Body of pancreas (tissue), 4 donors: ENCODE measurements at regions not wholly inside any gene's neighbourhood (a gene's known extent, or its start where the extent isn't known, plus 50 kb on each side); places are given as distances from the start of the nearest gene placed in this dataset.

Source experiments
- ATAC-seq: fragments of 150-250 bp; one replicate; pipeline ENCODE4 v1.9.1; 2016
- DNase-seq, 4 donors: peaks; one replicate each; pipeline ENCODE4 v3.0.0-alpha.2; 2019
- H3K27ac ChIP-seq, 4 donors: fragments of 200-600 bp; sonication (generic); 1 replicate in 3 of 4; 2 replicates in 1 of 4; pipeline versions ENCODE4 v1.5.1 to v1.6.1; 2016 to 2019; ENCODE audit warnings: mild to moderate bottlenecking in 1 of 4, mixed read lengths in 1 of 4, moderate library complexity in 1 of 4
- H3K27me3 ChIP-seq, 2 donors: fragments of 200-600 bp; sonication (generic); one replicate each; pipeline ENCODE4 v1.6.0; 2016; ENCODE audit warnings: mild to moderate bottlenecking in 1 of 2
- H3K36me3 ChIP-seq, 2 donors: fragments of 200-600 bp; sonication (generic); replicated peaks in 1 of 2; 2 replicates each; pipeline ENCODE4 v1.5.1; 2016; ENCODE audit warnings: low read depth in 2 of 2; ENCODE audit not compliant: insufficient read depth in 1 of 2
- H3K4me1 ChIP-seq: fragments of 200-600 bp; sonication (generic); one replicate; pipeline ENCODE4 v1.6.0; 2016
- H3K4me3 ChIP-seq, 2 donors: fragments of 200-600 bp; sonication (generic); 1 replicate in 1 of 2; 2 replicates in 1 of 2; pipeline ENCODE4 v1.5.1; 2016 to 2019
- H3K9me3 ChIP-seq, 3 donors: fragments of 200-600 bp; sonication (generic); 1 replicate in 2 of 3; 2 replicates in 1 of 3; pipeline ENCODE4 v1.5.1; 2016
- POLR2A ChIP-seq, 3 donors: fragments of 450-650 bp; IDR thresholded peaks; one replicate each; pipeline ENCODE4 v1.6.1; 2016; ENCODE audit warnings: antibody characterized with exemption in 3 of 3, mild to moderate bottlenecking in 2 of 3
- WGBS, 2 donors: methylation state at CpG; one replicate each; pipeline ENCODE4 v1.1.5; 2017; 5-methylcytosine and 5-hydroxymethylcytosine counted together
- intact Hi-C: fragments of 100-400 bp; cut with DNase I; formaldehyde crosslinking; loops from one replicate; pipeline ENCODE4 v1.15.1; 2023
- TF ChIP-seq, protein P1 (sequence below), 7 experiments: fragments of 450-650 bp in 4 of 7; fragments of 200-600 bp in 3 of 7; sonication (generic) in 3 of 7; IDR thresholded peaks; one replicate each; pipeline ENCODE4 v1.5.1; 2016 to 2019; ENCODE audit warnings: antibody characterized with exemption in 7 of 7

DNA sequence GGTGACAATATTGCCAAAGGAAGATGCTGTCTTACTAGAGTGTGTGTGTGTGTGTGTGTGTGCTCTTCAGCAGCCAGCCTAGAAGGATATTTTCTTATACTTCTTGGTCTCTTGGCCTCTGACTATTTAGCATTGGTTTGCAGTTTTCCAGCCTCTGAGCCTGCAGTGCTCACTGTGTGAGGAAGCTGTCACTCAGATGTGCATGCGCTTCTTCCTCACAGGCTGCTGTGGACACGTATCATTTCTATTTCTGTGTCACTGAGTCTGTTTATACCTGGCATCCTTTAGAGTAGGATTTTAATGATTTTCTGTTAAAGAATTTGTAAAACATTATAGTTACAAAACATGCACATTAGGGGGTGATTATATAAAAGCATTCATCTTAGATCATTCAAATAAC lies 83.3 kb downstream of the ALDH8A1 start:
- Histone ChIP-seq H3K36me3 (no peaks in the 10 kb centered on the region), H3K4me1 (no peaks in the 10 kb centered on the region), H3K27me3 (no peaks in the 10 kb centered on the region), H3K9me3 (no peaks in the 10 kb centered on the region), H3K27ac (no peak overlapping the region), H3K4me3 (no peak overlapping the region)
- TF ChIP-seq POLR2A (IDR thresholded peaks at IDR 0.05): no peak
- TF ChIP-seq, protein P1, sequence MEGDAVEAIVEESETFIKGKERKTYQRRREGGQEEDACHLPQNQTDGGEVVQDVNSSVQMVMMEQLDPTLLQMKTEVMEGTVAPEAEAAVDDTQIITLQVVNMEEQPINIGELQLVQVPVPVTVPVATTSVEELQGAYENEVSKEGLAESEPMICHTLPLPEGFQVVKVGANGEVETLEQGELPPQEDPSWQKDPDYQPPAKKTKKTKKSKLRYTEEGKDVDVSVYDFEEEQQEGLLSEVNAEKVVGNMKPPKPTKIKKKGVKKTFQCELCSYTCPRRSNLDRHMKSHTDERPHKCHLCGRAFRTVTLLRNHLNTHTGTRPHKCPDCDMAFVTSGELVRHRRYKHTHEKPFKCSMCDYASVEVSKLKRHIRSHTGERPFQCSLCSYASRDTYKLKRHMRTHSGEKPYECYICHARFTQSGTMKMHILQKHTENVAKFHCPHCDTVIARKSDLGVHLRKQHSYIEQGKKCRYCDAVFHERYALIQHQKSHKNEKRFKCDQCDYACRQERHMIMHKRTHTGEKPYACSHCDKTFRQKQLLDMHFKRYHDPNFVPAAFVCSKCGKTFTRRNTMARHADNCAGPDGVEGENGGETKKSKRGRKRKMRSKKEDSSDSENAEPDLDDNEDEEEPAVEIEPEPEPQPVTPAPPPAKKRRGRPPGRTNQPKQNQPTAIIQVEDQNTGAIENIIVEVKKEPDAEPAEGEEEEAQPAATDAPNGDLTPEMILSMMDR (IDR thresholded peaks at IDR 0.05): no peak
- no peak for ATAC-seq
- intact Hi-C loops: no loop called here
- WGBS, 2 donors: 57 to 72% methylated on average over 2 of the region's 2 CpGs
- DNase-seq: no peak

DNA sequence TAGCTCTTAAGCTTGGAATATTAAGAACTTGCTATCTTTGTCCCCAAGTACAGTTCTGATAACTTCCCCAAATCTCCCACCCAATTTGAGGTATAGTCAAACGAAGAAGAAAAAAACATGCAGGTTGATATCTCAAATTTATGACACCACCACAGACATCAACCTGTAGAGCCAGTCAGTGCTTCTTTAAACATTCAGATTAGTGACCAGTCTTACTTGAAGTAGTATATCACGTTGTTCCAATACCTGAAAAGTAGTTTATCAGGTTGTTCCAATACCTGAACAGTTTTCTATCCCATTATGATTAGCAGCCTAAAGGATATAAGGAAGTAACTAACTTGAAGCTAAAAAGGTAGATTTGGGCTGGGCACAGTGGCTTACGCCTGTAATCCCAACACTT lies 85.3 kb downstream of the ALDH8A1 start:
- Histone ChIP-seq H3K27ac (no peak overlapping the region), H3K27me3 (no peaks in the 10 kb centered on the region), H3K9me3 (no peaks in the 10 kb centered on the region), H3K4me3 (no peak overlapping the region), H3K36me3 (no peaks in the 10 kb centered on the region), H3K4me1 (no peaks in the 10 kb centered on the region)
- no peak for TF ChIP-seq POLR2A (IDR thresholded peaks at IDR 0.05)
- TF ChIP-seq, protein P1 (IDR thresholded peaks at IDR 0.05): no peak
- ATAC-seq (no peak), DNase-seq (no peak)
- intact Hi-C loops: no loop called here
- 64 to 66% methylated on average over 3 of the region's 3 CpGs for WGBS, 2 donors

- DNase-seq (no peak), ATAC-seq (no peak)
- no peaks in the 10 kb centered on the region for H3K36me3 ChIP-seq
- no peak for TF ChIP-seq POLR2A (IDR thresholded peaks at IDR 0.05)
- TF ChIP-seq, protein P1 (IDR thresholded peaks at IDR 0.05): no peak
- no peaks in the 10 kb centered on the region for H3K4me1 ChIP-seq
- no peak overlapping the region for H3K4me3 ChIP-seq
- 59 to 61% methylated on average over 11 of the region's 11 CpGs for whole genome bisulfite sequencing, 2 donors
- intact Hi-C loops: no loop called here
- H3K27ac ChIP-seq: no peak overlapping the region
- H3K27me3 ChIP-seq: no peaks in the 10 kb centered on the region
- H3K9me3 ChIP-seq: no peaks in the 10 kb centered on the region
These were observed 86.0 kb downstream of the ALDH8A1 start for GRCh38 chr6:134863763-134864510.

GRCh38 chr6:134854366-134854765 lies 95.5 kb downstream of the ALDH8A1 start:
- no peak for ATAC-seq
- no peak overlapping the region for H3K27ac ChIP-seq
- H3K27me3 ChIP-seq: no peaks in the 10 kb centered on the region
- no peaks in the 10 kb centered on the region for H3K36me3 ChIP-seq
- TF ChIP-seq, protein P1 (IDR thresholded peaks at IDR 0.05): no peak
- TF ChIP-seq POLR2A (IDR thresholded peaks at IDR 0.05): no peak
- H3K4me3 ChIP-seq: no peak overlapping the region
- intact Hi-C loops: no loop called here
- no peak for DNase-seq
- H3K4me1 ChIP-seq: peaks cover 4% of the 10 kb centered on the region
- WGBS, 2 donors: 53 to 56% methylated on average over 3 of the region's 3 CpGs
- H3K9me3 ChIP-seq: no peaks in the 10 kb centered on the region
